Spleen (tissue), 11 donors: ENCODE measurements at regions not wholly inside any gene's neighbourhood (a gene's known extent, or its start where the extent isn't known, plus 50 kb on each side); places are given as distances from the start of the nearest gene placed in this dataset.

Experiments
- DNase-seq: peaks from one replicate; pipeline ENCODE4 v3.0.0-alpha.2; 2020
- H3K27ac ChIP-seq, 8 donors: fragments of 200-600 bp; sonication (generic) in 7 of 8; 1 replicate in 4 of 8; 2 replicates in 4 of 8; pipeline versions ENCODE4 v1.5.0 to v1.8.0; 2016 to 2021; ENCODE audit warnings: inconsistent platforms in 4 of 8, mild to moderate bottlenecking in 4 of 8, moderate library complexity in 1 of 8
- H3K27me3 ChIP-seq, 7 donors: fragments of 200-600 bp; sonication (generic) in 6 of 7; replicated peaks in 1 of 7; 1 replicate in 4 of 7; 2 replicates in 3 of 7; pipeline versions ENCODE4 v1.5.0 to v1.8.0; 2016 to 2021; ENCODE audit warnings: inconsistent platforms in 3 of 7, mild to moderate bottlenecking in 1 of 7
- H3K36me3 ChIP-seq, 6 donors: fragments of 200-600 bp; sonication (generic) in 5 of 6; 1 replicate in 4 of 6; 2 replicates in 2 of 6; pipeline versions ENCODE4 v1.5.0 to v1.8.0; 2016 to 2021; ENCODE audit warnings: inconsistent platforms in 2 of 6
- H3K4me1 ChIP-seq, 6 donors: fragments of 200-600 bp; sonication (generic) in 5 of 6; 1 replicate in 3 of 6; 2 replicates in 3 of 6; pipeline versions ENCODE4 v1.5.0 to v1.8.0; 2016 to 2021; ENCODE audit warnings: inconsistent platforms in 3 of 6
- H3K4me3 ChIP-seq, 8 donors: fragments of 200-600 bp; sonication (generic) in 7 of 8; 1 replicate in 4 of 8; 2 replicates in 4 of 8; pipeline versions ENCODE4 v1.5.0 to v1.8.0; 2016 to 2021; ENCODE audit warnings: inconsistent platforms in 4 of 8, mild to moderate bottlenecking in 4 of 8, moderate library complexity in 2 of 8
- H3K9me3 ChIP-seq, 8 donors: fragments of 200-600 bp; sonication (generic) in 7 of 8; 1 replicate in 4 of 8; 2 replicates in 4 of 8; pipeline versions ENCODE4 v1.5.0 to v1.8.0; 2016 to 2021; ENCODE audit warnings: inconsistent platforms in 4 of 8
- CTCF ChIP-seq, 11 experiments: fragments of 200-600 bp in 7 of 11; fragments of 450-650 bp in 4 of 11; sonication (generic) in 4 of 11; IDR thresholded peaks in 8 of 11; conservative IDR thresholded peaks in 3 of 11; 1 replicate in 7 of 11; 2 replicates in 4 of 11; pipeline versions ENCODE4 v1.4.0 to v1.8.0; 2016 to 2021; ENCODE audit warnings: antibody characterized with exemption in 11 of 11, inconsistent platforms in 4 of 11, mild to moderate bottlenecking in 1 of 11
- POLR2A ChIP-seq, 3 donors: fragments of 450-650 bp; IDR thresholded peaks; one replicate each; pipeline ENCODE4 v1.5.1; 2017; ENCODE audit warnings: antibody characterized with exemption in 3 of 3, mild to moderate bottlenecking in 1 of 3
- POLR2AphosphoS5 ChIP-seq, 3 donors: sonication (generic); formaldehyde crosslinking; IDR thresholded peaks; one replicate each; pipeline ENCODE4 v1.5.1; 2017; ENCODE audit warnings: antibody characterized with exemption in 3 of 3
- WGBS, 5 donors: extraction: QIAGEN DNeasy Blood & Tissue Kit in 3 of 5; methylation state at CpG; one replicate each; pipeline versions ENCODE4 v1.1.5 to v1.1.7; 2013 to 2018; 5-methylcytosine and 5-hydroxymethylcytosine counted together
- intact Hi-C: fragments of 100-400 bp; cut with DNase I; formaldehyde crosslinking; loops from one replicate; pipeline ENCODE4 v1.15.0; 2023; ENCODE audit warnings: low total_unique reads
- donor health status: healthy with polysubstance abuse.
- donor health status: DM: no; HTN: no; CAD: no; lungs with moderate emphysema.
- donor health status: DM: no; HTN: no; CAD: no.
- donor health status: Bipolar disorder and iron deficiency.
- donor health status: healthy.
- donor health status: DM: no; HTN: no; CAD: no.
- donor health status: DM: yes; HTN: yes; CAD: no.

GRCh38 chr16:80457871-80458270, 82.9 kb upstream of the DYNLRB2 start:
- DNase-seq: no peak
- TF ChIP-seq POLR2A (IDR thresholded peaks at IDR 0.05) (no peak), CTCF (IDR thresholded peaks at IDR 0.05 in 8 of 11, conservative IDR thresholded peaks at IDR 0.05 in 3 of 11) (no peak), POLR2AphosphoS5 (IDR thresholded peaks at IDR 0.05) (no peak)
- Histone ChIP-seq H3K4me1 (no peaks in the 10 kb centered on the region), H3K27me3 (peaks cover 0 to 33% (median 0%) of the 10 kb centered on the region in 7 donors), H3K4me3 (no peak overlapping the region), H3K36me3 (no peaks in the 10 kb centered on the region), H3K27ac (no peak overlapping the region), H3K9me3 (no peaks in the 10 kb centered on the region)
- intact Hi-C loops: no loop called here
- 33 to 67% (median 55%) methylated on average over 1 of the region's 1 CpG for WGBS, 5 donors

GRCh38 chr16:80454802-80455201, 86.0 kb upstream of the DYNLRB2 start:
- peaks cover 0 to 31% (median 0%) of the 10 kb centered on the region in 7 donors for H3K27me3 ChIP-seq
- no peak overlapping the region for H3K4me3 ChIP-seq
- intact Hi-C loops: no loop called here
- H3K9me3 ChIP-seq: no peaks in the 10 kb centered on the region
- no peak for DNase-seq
- no peak overlapping the region for H3K27ac ChIP-seq
- 76 to 98% (median 86%) methylated on average over 1 to 2 of the region's 2 CpGs for WGBS, 5 donors
- TF ChIP-seq POLR2AphosphoS5 (IDR thresholded peaks at IDR 0.05) (no peak), CTCF (IDR thresholded peaks at IDR 0.05 in 8 of 11, conservative IDR thresholded peaks at IDR 0.05 in 3 of 11) (no peak), POLR2A (IDR thresholded peaks at IDR 0.05) (no peak)
- H3K36me3 ChIP-seq: no peaks in the 10 kb centered on the region
- H3K4me1 ChIP-seq: no peaks in the 10 kb centered on the region

GRCh38 chr16:80449392-80449791, 91.4 kb upstream of the DYNLRB2 start:
- WGBS, 5 donors: 69 to 75% (median 71%) methylated on average over 8 of the region's 8 CpGs
- H3K9me3 ChIP-seq: no peaks in the 10 kb centered on the region
- peaks cover 0 to 15% (median 0%) of the 10 kb centered on the region in 7 donors for H3K27me3 ChIP-seq
- no peak for TF ChIP-seq POLR2AphosphoS5 (IDR thresholded peaks at IDR 0.05)
- no peak for TF ChIP-seq CTCF (IDR thresholded peaks at IDR 0.05 in 8 of 11, conservative IDR thresholded peaks at IDR 0.05 in 3 of 11)
- no peak for TF ChIP-seq POLR2A (IDR thresholded peaks at IDR 0.05)
- DNase-seq: no peak
- no peak overlapping the region for H3K27ac ChIP-seq
- no peaks in the 10 kb centered on the region for H3K36me3 ChIP-seq
- H3K4me1 ChIP-seq: no peaks in the 10 kb centered on the region
- intact Hi-C loops: no loop called here
- no peak overlapping the region for H3K4me3 ChIP-seq

GRCh38 chr16:80447241-80447640, 93.6 kb upstream of the DYNLRB2 start:
- H3K9me3 ChIP-seq: no peaks in the 10 kb centered on the region
- no peak for TF ChIP-seq CTCF (IDR thresholded peaks at IDR 0.05 in 8 of 11, conservative IDR thresholded peaks at IDR 0.05 in 3 of 11)
- no peak for TF ChIP-seq POLR2A (IDR thresholded peaks at IDR 0.05)
- no peak for TF ChIP-seq POLR2AphosphoS5 (IDR thresholded peaks at IDR 0.05)
- H3K4me1 ChIP-seq: no peaks in the 10 kb centered on the region
- no peaks in the 10 kb centered on the region for H3K36me3 ChIP-seq
- peaks cover 0 to 2% (median 0%) of the 10 kb centered on the region in 7 donors for H3K27me3 ChIP-seq
- no peak overlapping the region for H3K4me3 ChIP-seq
- WGBS, 5 donors: 79 to 90% (median 81%) methylated on average over 5 of the region's 5 CpGs
- DNase-seq: no peak
- intact Hi-C loops: no loop called here
- no peak overlapping the region for H3K27ac ChIP-seq
